Heart left ventricle (tissue), 16 donors: ENCODE measurements at regions not wholly inside any gene's neighbourhood (a gene's known extent, or its start where the extent isn't known, plus 50 kb on each side); places are given as distances from the start of the nearest gene placed in this dataset.

ENCODE experiments used
- ATAC-seq, 4 donors: fragments of 200-7000 bp; cut with Tn5 transposase; one replicate each; pipeline ENCODE4 v1.9.1; 2020 to 2022; ENCODE audit warnings: moderate library complexity in 4 of 4, mild to moderate bottlenecking in 3 of 4, moderate number of reproducible peaks in 1 of 4
- DNase-seq, 5 donors: peaks; one replicate each; pipeline ENCODE4 v3.0.0-alpha.2; 2020
- H3K27ac ChIP-seq, 12 donors: fragments of 200-600 bp; sonication (generic) in 4 of 12; one replicate each; pipeline versions ENCODE4 v1.5.0 to v1.8.0; 2016 to 2022; ENCODE audit warnings: mild to moderate bottlenecking in 2 of 12
- H3K27me3 ChIP-seq, 9 donors: fragments of 200-600 bp; sonication (generic) in 2 of 9; one replicate each; pipeline versions ENCODE4 v1.5.1 to v1.8.0; 2016 to 2022; ENCODE audit warnings: mild to moderate bottlenecking in 3 of 9
- H3K36me3 ChIP-seq, 9 donors: fragments of 200-600 bp; sonication (generic) in 2 of 9; one replicate each; pipeline versions ENCODE4 v1.5.0 to v1.8.0; 2018 to 2022; ENCODE audit warnings: mild to moderate bottlenecking in 2 of 9
- H3K4me1 ChIP-seq, 12 donors: fragments of 200-600 bp; sonication (generic) in 4 of 12; one replicate each; pipeline versions ENCODE4 v1.5.0 to v1.8.0; 2016 to 2022; ENCODE audit warnings: mild to moderate bottlenecking in 3 of 12
- H3K4me3 ChIP-seq, 12 donors: fragments of 200-600 bp; sonication (generic) in 4 of 12; one replicate each; pipeline versions ENCODE4 v1.5.0 to v1.8.0; 2017 to 2022; ENCODE audit warnings: mild to moderate bottlenecking in 9 of 12, moderate library complexity in 4 of 12
- H3K9me3 ChIP-seq, 12 donors: fragments of 200-600 bp; sonication (generic) in 4 of 12; one replicate each; pipeline versions ENCODE4 v1.5.0 to v1.8.0; 2016 to 2022; ENCODE audit warnings: mild to moderate bottlenecking in 1 of 12
- CTCF ChIP-seq, 12 donors: fragments of 200-600 bp; sonication (generic) in 4 of 12; IDR thresholded peaks; one replicate each; pipeline versions ENCODE4 v1.5.0 to v1.8.0; 2018 to 2022; ENCODE audit warnings: antibody characterized with exemption in 12 of 12, mild to moderate bottlenecking in 5 of 12
- POLR2A ChIP-seq, 2 donors: fragments of 450-650 bp; IDR thresholded peaks; one replicate each; pipeline ENCODE4 v1.6.1; 2017; ENCODE audit warnings: antibody characterized with exemption in 2 of 2, mild to moderate bottlenecking in 2 of 2, moderate library complexity in 2 of 2
- WGBS, 4 donors: extraction: QIAGEN DNeasy Blood & Tissue Kit in 2 of 4; methylation state at CpG; one replicate each; pipeline versions ENCODE4 v1.1.5 to v1.1.7; 2013 to 2018; 5-methylcytosine and 5-hydroxymethylcytosine counted together
- intact Hi-C, 10 donors: fragments of 100-400 bp; cut with DNase I; formaldehyde crosslinking; loops; one replicate each; pipeline versions ENCODE4 v1.11.1 to v1.14.2; 2022
- donor health status: ischemic (EF 13 %, LVEDD 7.1; RV severe dilation, severe dysfunction).
- donor health status: healthy with polysubstance abuse.
- donor health status: DM: no; HTN: yes; CAD: no.
- donor health status: DM: no; HTN: no; CAD: no.
- donor health status: ischemic (EF 25% LVEDD 6.9; RV normal size, moderate dysfunction).
- donor health status: ischemic (EF 25% LVEDD 5.7; RV mildly dilated, moderate dysfunction).
- donor health status: healthy.
- donor health status: DM: yes; HTN: yes; CAD: no.
- donor health status: ischemic (EF 35%, LVEDD 5.7; RV mildly dilated, moderate dysfunction).
- donor health status: nonischemic (EF 11% LVEDD 7.7; RV severe dilation, severe dysfunction).
- donor health status: DM: yes; HTN: yes; CAD: no.
- donor health status: PGD.
- donor health status: ischemic (EF 29% LVEDD 5.4; RV normal size, mild dysfunction).
- donor health status: nonischemic (EF 23%, LVEDD 6.1; RV moderate dilation, normal function).

GRCh38 chr13:74931698-74932433, 550.1 kb downstream of the TBC1D4 start:
- Histone ChIP-seq H3K4me1 (peaks cover 0 to 7% (median 0%) of the 10 kb centered on the region in 12 donors), H3K4me3 (no peak overlapping the region), H3K9me3 (peaks cover 0 to 28% (median 5%) of the 10 kb centered on the region in 12 donors), H3K27me3 (no peaks in the 10 kb centered on the region), H3K27ac (no peak overlapping the region), H3K36me3 (no peaks in the 10 kb centered on the region)
- intact Hi-C loops: no loop called here
- TF ChIP-seq CTCF (IDR thresholded peaks at IDR 0.05): no peak
- TF ChIP-seq POLR2A (IDR thresholded peaks at IDR 0.05): no peak
- no peak for ATAC-seq
- DNase-seq: no peak

- no peaks in the 10 kb centered on the region for H3K36me3 ChIP-seq
- WGBS, 4 donors: 61 to 67% (median 65%) methylated on average over 3 of the region's 3 CpGs
- H3K27me3 ChIP-seq: no peaks in the 10 kb centered on the region
- no peak overlapping the region for H3K27ac ChIP-seq
- intact Hi-C loops: no loop called here
- peaks cover 0 to 7% (median 0%) of the 10 kb centered on the region in 12 donors for H3K4me1 ChIP-seq
- peaks cover 0 to 29% (median 5%) of the 10 kb centered on the region in 12 donors for H3K9me3 ChIP-seq
- DNase-seq: no peak
- ATAC-seq: no peak
- TF ChIP-seq CTCF (IDR thresholded peaks at IDR 0.05): no peak
- no peak overlapping the region for H3K4me3 ChIP-seq
Observed at GRCh38 chr13:74930402-74931165, 551.4 kb downstream of the TBC1D4 start.

GRCh38 chr13:74929436-74929835, 552.5 kb downstream of the TBC1D4 start:
- 56 to 68% (median 62%) methylated on average over 2 of the region's 2 CpGs for WGBS, 4 donors
- H3K27ac ChIP-seq: no peak overlapping the region
- DNase-seq (no peak), ATAC-seq (no peak)
- H3K4me3 ChIP-seq: no peak overlapping the region
- H3K36me3 ChIP-seq: no peaks in the 10 kb centered on the region
- H3K27me3 ChIP-seq: no peaks in the 10 kb centered on the region
- intact Hi-C loops: no loop called here
- H3K4me1 ChIP-seq: peaks cover 0 to 7% (median 0%) of the 10 kb centered on the region in 12 donors
- no peak for TF ChIP-seq POLR2A (IDR thresholded peaks at IDR 0.05)
- TF ChIP-seq CTCF (IDR thresholded peaks at IDR 0.05): no peak
- peaks cover 0 to 31% (median 9%) of the 10 kb centered on the region in 12 donors for H3K9me3 ChIP-seq

- Histone ChIP-seq H3K27ac (no peak overlapping the region), H3K36me3 (no peaks in the 10 kb centered on the region), H3K4me1 (peaks cover 0 to 7% (median 0%) of the 10 kb centered on the region in 12 donors), H3K4me3 (no peak overlapping the region), H3K9me3 (peaks cover 0 to 47% (median 18%) of the 10 kb centered on the region in 12 donors), H3K27me3 (no peaks in the 10 kb centered on the region)
- TF ChIP-seq POLR2A (IDR thresholded peaks at IDR 0.05) (no peak), CTCF (IDR thresholded peaks at IDR 0.05) (no peak)
- intact Hi-C loops: no loop called here
- DNase-seq (no peak), ATAC-seq (no peak)
- WGBS, 4 donors: 0 to 52% (median 0%) methylated on average over 1 of the region's 1 CpG
Observed at GRCh38 chr13:74927823-74928222, 554.1 kb downstream of the TBC1D4 start.
